Trophoblast cell (in vitro differentiated cells and primary cell): ENCODE measurements at regions not wholly inside any gene's neighbourhood (a gene's known extent, or its start where the extent isn't known, plus 50 kb on each side); places are given as distances from the start of the nearest gene placed in this dataset.

Experiments
- DNase-seq, 2 donors: peaks; one replicate each; pipeline ENCODE4 v3.0.0-alpha.2; 2016
- H2AFZ ChIP-seq: 2 replicates; pipeline ENCODE4 v1.6.1; 2013; ENCODE audit warnings: low read length, moderate library complexity, mild to moderate bottlenecking; ENCODE audit not compliant: insufficient read depth, poor library complexity
- H2AK5ac ChIP-seq: 2 replicates; pipeline ENCODE4 v1.6.1; 2013; ENCODE audit warnings: mild to moderate bottlenecking, low read length
- H2BK120ac ChIP-seq: 2 replicates; pipeline ENCODE4 v1.6.1; 2013; ENCODE audit warnings: low read length, mild to moderate bottlenecking, moderate library complexity; ENCODE audit not compliant: insufficient read depth, poor library complexity
- H2BK12ac ChIP-seq: 2 replicates; pipeline ENCODE4 v1.6.1; 2013; ENCODE audit warnings: mild to moderate bottlenecking, low read length, moderate library complexity
- H2BK5ac ChIP-seq: 2 replicates; pipeline ENCODE4 v1.6.1; 2013; ENCODE audit warnings: low read length, low read depth, moderate library complexity, mild to moderate bottlenecking; ENCODE audit not compliant: poor library complexity
- H3K14ac ChIP-seq: 2 replicates; pipeline ENCODE4 v1.6.1; 2013; ENCODE audit warnings: mild to moderate bottlenecking, low read length
- H3K18ac ChIP-seq: 2 replicates; pipeline ENCODE4 v1.6.1; 2013; ENCODE audit warnings: mild to moderate bottlenecking, low read length
- H3K23ac ChIP-seq: 2 replicates; pipeline ENCODE4 v1.6.1; 2013; ENCODE audit warnings: low read length
- H3K27ac ChIP-seq: 2 replicates; pipeline ENCODE4 v1.5.1; 2013; ENCODE audit warnings: low read depth, mild to moderate bottlenecking, inconsistent platforms, low read length, moderate library complexity
- H3K27me3 ChIP-seq: 2 replicates; pipeline ENCODE4 v1.6.1; 2013; ENCODE audit warnings: inconsistent platforms, mild to moderate bottlenecking, low read length, moderate library complexity; ENCODE audit not compliant: insufficient read depth
- H3K36me3 ChIP-seq, 2 experiments: 1 replicate in 1 of 2; 2 replicates in 1 of 2; pipeline ENCODE4 v1.6.1; 2013; ENCODE audit warnings: low read length in 2 of 2, mild to moderate bottlenecking in 2 of 2, moderate library complexity in 1 of 2; ENCODE audit not compliant: insufficient read depth in 2 of 2, control insufficient read depth in 1 of 2
- H3K4ac ChIP-seq: 2 replicates; pipeline ENCODE4 v1.6.1; 2013; ENCODE audit warnings: low read depth, mild to moderate bottlenecking, low read length, moderate library complexity
- H3K4me1 ChIP-seq, 2 experiments: 1 replicate in 1 of 2; 2 replicates in 1 of 2; pipeline ENCODE4 v1.6.1; 2013; ENCODE audit warnings: low read length in 2 of 2, mild to moderate bottlenecking in 2 of 2, moderate library complexity in 1 of 2; ENCODE audit not compliant: insufficient read depth in 2 of 2, control insufficient read depth in 1 of 2
- H3K4me2 ChIP-seq: 2 replicates; pipeline ENCODE4 v1.6.1; 2013; ENCODE audit warnings: inconsistent platforms, mild to moderate bottlenecking, low read length, moderate library complexity
- H3K4me3 ChIP-seq: 2 replicates; pipeline ENCODE4 v1.5.1; 2013; ENCODE audit warnings: mild to moderate bottlenecking, low read depth, low read length, inconsistent platforms
- H3K79me1 ChIP-seq: one replicate; pipeline ENCODE4 v1.6.1; 2013; ENCODE audit warnings: low read length
- H3K79me2 ChIP-seq: 2 replicates; pipeline ENCODE4 v1.6.1; 2013; ENCODE audit warnings: low read length, mild to moderate bottlenecking; ENCODE audit not compliant: control insufficient read depth, insufficient read depth, poor library complexity
- H3K9ac ChIP-seq: 2 replicates; pipeline ENCODE4 v1.6.1; 2013; ENCODE audit warnings: mild to moderate bottlenecking, low read length
- H3K9me3 ChIP-seq: 2 replicates; pipeline ENCODE4 v1.6.1; 2013; ENCODE audit warnings: low read depth, mild to moderate bottlenecking, control low read depth, inconsistent platforms, low read length; ENCODE audit not compliant: insufficient read depth
- H4K12ac ChIP-seq: 2 replicates; pipeline ENCODE4 v1.6.1; 2013; ENCODE audit warnings: low read depth, mild to moderate bottlenecking, low read length, moderate library complexity
- H4K8ac ChIP-seq: 2 replicates; pipeline ENCODE4 v1.6.1; 2013; ENCODE audit warnings: low read depth, mild to moderate bottlenecking, low read length, moderate library complexity
- H4K91ac ChIP-seq: one replicate; pipeline ENCODE4 v1.6.1; 2013; ENCODE audit warnings: low read depth, mild to moderate bottlenecking, low read length, moderate library complexity
- WGBS: extraction: QIAGEN DNeasy Blood & Tissue Kit; methylation state at CpG from one replicate; pipeline ENCODE4 v1.1.7; 2013; ENCODE audit warnings: missing lambda C conversion rate; ENCODE audit not compliant: insufficient read length, insufficient coverage; ENCODE audit errors: extremely low coverage; 5-methylcytosine and 5-hydroxymethylcytosine counted together

DNA sequence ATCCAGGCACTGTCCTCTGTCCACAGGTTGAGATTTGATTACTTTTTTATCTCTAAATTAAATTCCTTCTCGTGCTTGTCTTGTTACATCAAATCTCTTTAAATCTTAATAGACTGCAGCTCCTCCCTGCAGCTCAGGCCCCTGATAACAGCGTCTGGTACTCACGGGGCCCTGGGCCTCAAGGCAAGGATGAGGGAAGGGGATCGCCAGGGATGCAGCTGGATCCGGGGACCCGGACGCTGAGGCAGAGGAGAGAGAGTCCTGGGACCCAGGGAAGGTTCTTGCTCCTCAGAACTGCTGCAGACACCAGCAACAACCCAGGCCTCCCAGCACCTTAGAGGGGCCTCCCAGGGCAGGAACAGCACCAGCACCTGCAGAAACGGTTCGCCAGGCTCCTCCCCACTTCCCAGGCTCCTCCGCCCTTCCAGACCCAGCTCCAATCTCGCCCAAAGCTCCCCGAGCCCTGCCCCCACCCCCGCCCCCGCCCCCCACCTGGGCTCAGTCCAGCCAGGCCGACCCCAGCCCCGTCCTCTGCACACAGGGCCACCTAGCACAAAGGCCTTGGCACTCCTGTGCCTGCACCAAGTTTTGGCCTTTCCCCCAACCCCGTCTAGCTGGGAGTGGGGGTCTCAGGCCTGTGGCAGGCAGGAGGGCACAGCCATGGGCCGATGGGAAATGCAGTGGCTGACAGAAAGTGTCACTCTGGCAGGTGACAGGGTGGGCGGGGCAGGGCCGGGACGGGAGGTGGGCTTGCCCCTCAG is 60.3 kb upstream of the GALNT9 start:
- H2AK5ac ChIP-seq: no peak overlapping the region
- no peak overlapping the region for H3K4ac ChIP-seq
- DNase-seq: no peak
- H3K27ac ChIP-seq: no peak overlapping the region
- H3K27me3 ChIP-seq: peaks cover 34% of the 10 kb centered on the region
- H3K9me3 ChIP-seq: peaks cover 16% of the 10 kb centered on the region
- H3K14ac ChIP-seq: no peak overlapping the region
- WGBS: no CpG with 5 or more reads among the region's 21 CpGs
- H3K79me1 ChIP-seq: no peaks in the 10 kb centered on the region
- no peak overlapping the region for H4K91ac ChIP-seq
- H4K8ac ChIP-seq: no peak overlapping the region
- no peaks in the 10 kb centered on the region for H3K4me1 ChIP-seq
- no peak overlapping the region for H4K12ac ChIP-seq
- no peaks in the 10 kb centered on the region for H3K36me3 ChIP-seq
- H3K18ac ChIP-seq: no peak overlapping the region
- H3K4me2 ChIP-seq: no peak overlapping the region
- no peak overlapping the region for H2BK120ac ChIP-seq
- H2BK5ac ChIP-seq: no peak overlapping the region
- H2BK12ac ChIP-seq: no peak overlapping the region
- no peak overlapping the region for H3K23ac ChIP-seq
- no peak overlapping the region for H3K9ac ChIP-seq
- no peaks in the 10 kb centered on the region for H3K79me2 ChIP-seq
- no peak overlapping the region for H2AFZ ChIP-seq
- no peak overlapping the region for H3K4me3 ChIP-seq

- Histone ChIP-seq H3K18ac (no peak overlapping the region), H3K4me2 (no peak overlapping the region), H2BK12ac (no peak overlapping the region), H2AFZ (no peak overlapping the region), H3K4me1 (no peaks in the 10 kb centered on the region), H3K4me3 (no peak overlapping the region), H3K14ac (no peak overlapping the region), H4K8ac (no peak overlapping the region), H3K9ac (no peak overlapping the region), H3K27ac (no peak overlapping the region), H3K36me3 (no peaks in the 10 kb centered on the region), H4K91ac (no peak overlapping the region), H2BK5ac (no peak overlapping the region), H4K12ac (no peak overlapping the region), H3K9me3 (peaks cover 13% of the 10 kb centered on the region), H3K79me1 (no peaks in the 10 kb centered on the region), H3K27me3 (peaks cover 35% of the 10 kb centered on the region), H2BK120ac (no peak overlapping the region), H3K23ac (no peak overlapping the region), H2AK5ac (no peak overlapping the region), H3K79me2 (no peaks in the 10 kb centered on the region), H3K4ac (no peak overlapping the region)
- no CpG with 5 or more reads among the region's 16 CpGs for WGBS
- DNase-seq: no peak
Measured at GRCh38 chr12:132389026-132389425, 59.6 kb upstream of the GALNT9 start.

DNA sequence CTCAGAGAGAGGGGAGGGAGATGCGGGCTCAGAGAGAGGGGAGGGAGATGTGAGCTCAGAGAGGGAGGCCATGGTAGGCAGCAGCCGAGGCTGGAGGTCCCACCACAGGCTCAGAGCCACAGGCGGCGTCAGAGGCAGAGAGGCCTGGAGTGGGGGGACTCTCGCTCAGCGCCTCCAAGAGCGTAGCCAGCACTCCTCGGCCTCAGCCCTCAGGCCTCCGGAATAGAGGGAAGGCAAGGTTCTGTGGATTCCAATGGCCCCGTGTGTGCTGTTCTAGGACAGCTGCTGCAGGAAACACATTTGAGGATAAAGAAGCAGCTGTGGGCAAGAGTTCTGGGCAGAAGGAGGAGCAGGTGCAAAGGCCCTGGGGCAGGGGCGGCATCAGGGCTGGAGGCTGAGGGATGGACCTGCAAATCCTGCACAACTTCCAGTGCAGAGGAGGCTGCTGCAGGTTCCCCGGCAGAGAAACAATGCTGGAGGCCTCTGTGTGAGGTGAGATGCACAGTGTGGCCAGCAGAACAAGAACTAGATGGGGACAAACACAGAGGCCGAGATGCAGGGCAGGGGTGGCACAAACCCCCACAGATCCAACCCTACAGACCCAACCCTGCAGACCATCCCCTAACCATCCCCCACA is 59.1 kb upstream of the GALNT9 start:
- no peaks in the 10 kb centered on the region for H3K79me2 ChIP-seq
- H3K9me3 ChIP-seq: peaks cover 13% of the 10 kb centered on the region
- no peak overlapping the region for H3K9ac ChIP-seq
- H3K4me2 ChIP-seq: no peak overlapping the region
- H4K8ac ChIP-seq: no peak overlapping the region
- H3K4me3 ChIP-seq: no peak overlapping the region
- H2BK5ac ChIP-seq: no peak overlapping the region
- H3K36me3 ChIP-seq: no peaks in the 10 kb centered on the region
- no peak overlapping the region for H2BK120ac ChIP-seq
- H4K91ac ChIP-seq: no peak overlapping the region
- H3K4ac ChIP-seq: no peak overlapping the region
- WGBS: no CpG with 5 or more reads among the region's 13 CpGs
- H3K79me1 ChIP-seq: no peaks in the 10 kb centered on the region
- H2AFZ ChIP-seq: no peak overlapping the region
- peaks cover 36% of the 10 kb centered on the region for H3K27me3 ChIP-seq
- no peak for DNase-seq
- H2AK5ac ChIP-seq: no peak overlapping the region
- no peak overlapping the region for H3K14ac ChIP-seq
- no peak overlapping the region for H3K23ac ChIP-seq
- no peaks in the 10 kb centered on the region for H3K4me1 ChIP-seq
- no peak overlapping the region for H2BK12ac ChIP-seq
- H3K27ac ChIP-seq: no peak overlapping the region
- H3K18ac ChIP-seq: no peak overlapping the region
- no peak overlapping the region for H4K12ac ChIP-seq

DNA sequence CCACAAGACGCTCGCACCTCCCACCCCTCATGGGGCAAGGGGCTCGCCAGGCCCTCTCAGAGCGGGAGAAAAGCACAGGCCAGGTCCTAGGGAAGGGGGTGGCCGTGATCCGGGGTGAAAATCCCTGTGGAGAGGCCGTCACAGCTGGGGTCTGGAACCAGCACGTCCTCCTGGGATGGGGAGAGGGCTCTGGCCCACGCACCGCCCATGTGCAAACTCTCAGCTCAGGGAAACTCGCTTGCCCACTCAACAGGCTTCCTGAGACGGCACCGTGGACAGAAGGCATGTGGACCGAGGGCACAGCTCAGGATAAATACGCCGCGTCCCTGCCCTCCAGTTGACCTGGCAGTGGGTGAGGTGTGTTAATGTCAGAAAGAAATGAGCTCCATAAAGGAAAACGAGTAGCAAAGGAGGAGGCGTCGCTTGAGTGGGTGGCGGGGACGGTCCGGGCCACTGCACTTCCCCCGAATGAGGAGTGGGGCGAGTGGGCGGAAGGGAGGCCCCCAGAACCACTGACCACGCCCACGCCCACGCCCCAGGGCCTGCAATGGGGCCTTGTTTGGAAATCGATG is 57.6 kb upstream of the GALNT9 start:
- H3K9me3 ChIP-seq: peaks cover 13% of the 10 kb centered on the region
- H3K27ac ChIP-seq: no peak overlapping the region
- no peak overlapping the region for H3K18ac ChIP-seq
- no peaks in the 10 kb centered on the region for H3K36me3 ChIP-seq
- no CpG with 5 or more reads among the region's 30 CpGs for WGBS
- no peak overlapping the region for H3K23ac ChIP-seq
- no peak overlapping the region for H3K9ac ChIP-seq
- H3K4me2 ChIP-seq: no peak overlapping the region
- H3K14ac ChIP-seq: no peak overlapping the region
- no peaks in the 10 kb centered on the region for H3K79me2 ChIP-seq
- no peak overlapping the region for H4K12ac ChIP-seq
- H4K8ac ChIP-seq: no peak overlapping the region
- H3K4me1 ChIP-seq: no peaks in the 10 kb centered on the region
- H2BK120ac ChIP-seq: no peak overlapping the region
- no peak overlapping the region for H3K4ac ChIP-seq
- H2BK12ac ChIP-seq: no peak overlapping the region
- H4K91ac ChIP-seq: no peak overlapping the region
- H2AFZ ChIP-seq: no peak overlapping the region
- H3K4me3 ChIP-seq: no peak overlapping the region
- H3K79me1 ChIP-seq: no peaks in the 10 kb centered on the region
- no peak overlapping the region for H2BK5ac ChIP-seq
- H2AK5ac ChIP-seq: no peak overlapping the region
- H3K27me3 ChIP-seq: peaks cover 42% of the 10 kb centered on the region
- DNase-seq: no peak
